Vagina (tissue), 2 donors: ENCODE measurements at regions not wholly inside any gene's neighbourhood (a gene's known extent, or its start where the extent isn't known, plus 50 kb on each side); places are given as distances from the start of the nearest gene placed in this dataset.

Source experiments
- POLR2A ChIP-seq, 2 donors: fragments of 450-650 bp; IDR thresholded peaks; one replicate each; pipeline ENCODE4 v1.6.1; 2017; ENCODE audit warnings: antibody characterized with exemption in 2 of 2, mild to moderate bottlenecking in 2 of 2, moderate library complexity in 2 of 2
- POLR2AphosphoS5 ChIP-seq, 2 donors: sonication (generic); formaldehyde crosslinking; IDR thresholded peaks; one replicate each; pipeline ENCODE4 v1.9.0; 2017; ENCODE audit warnings: antibody characterized with exemption in 2 of 2, mild to moderate bottlenecking in 2 of 2, low read depth in 1 of 2; ENCODE audit not compliant: insufficient read depth in 1 of 2
- TF ChIP-seq, protein P1 (sequence below), 3 experiments: fragments of 450-650 bp in 2 of 3; fragments of 200-600 bp in 1 of 3; sonication (generic) in 1 of 3; IDR thresholded peaks; one replicate each; pipeline ENCODE4 v1.5.1; 2017 to 2019; ENCODE audit warnings: antibody characterized with exemption in 3 of 3, mild to moderate bottlenecking in 2 of 3, moderate library complexity in 2 of 3

DNA sequence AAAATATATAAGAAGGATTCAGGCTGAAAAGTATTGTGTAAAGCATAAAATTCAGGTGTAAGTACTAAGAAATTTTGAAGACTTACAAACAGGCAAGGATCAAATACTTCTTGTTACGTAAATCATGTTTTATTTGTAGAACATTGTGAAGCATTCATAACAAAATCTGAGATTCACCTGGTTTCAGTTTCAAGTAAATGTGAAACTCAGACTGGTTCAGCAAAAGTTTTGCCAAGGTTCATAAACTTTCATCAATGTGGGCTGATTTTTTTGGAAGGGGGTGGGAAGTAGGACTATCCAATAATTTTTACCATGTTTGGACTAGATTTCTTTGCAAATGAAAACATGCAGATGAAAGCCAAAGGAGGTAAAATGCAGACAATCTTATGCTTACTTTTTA is 527.7 kb downstream of the ANKRD50 start:
- TF ChIP-seq, protein P1, sequence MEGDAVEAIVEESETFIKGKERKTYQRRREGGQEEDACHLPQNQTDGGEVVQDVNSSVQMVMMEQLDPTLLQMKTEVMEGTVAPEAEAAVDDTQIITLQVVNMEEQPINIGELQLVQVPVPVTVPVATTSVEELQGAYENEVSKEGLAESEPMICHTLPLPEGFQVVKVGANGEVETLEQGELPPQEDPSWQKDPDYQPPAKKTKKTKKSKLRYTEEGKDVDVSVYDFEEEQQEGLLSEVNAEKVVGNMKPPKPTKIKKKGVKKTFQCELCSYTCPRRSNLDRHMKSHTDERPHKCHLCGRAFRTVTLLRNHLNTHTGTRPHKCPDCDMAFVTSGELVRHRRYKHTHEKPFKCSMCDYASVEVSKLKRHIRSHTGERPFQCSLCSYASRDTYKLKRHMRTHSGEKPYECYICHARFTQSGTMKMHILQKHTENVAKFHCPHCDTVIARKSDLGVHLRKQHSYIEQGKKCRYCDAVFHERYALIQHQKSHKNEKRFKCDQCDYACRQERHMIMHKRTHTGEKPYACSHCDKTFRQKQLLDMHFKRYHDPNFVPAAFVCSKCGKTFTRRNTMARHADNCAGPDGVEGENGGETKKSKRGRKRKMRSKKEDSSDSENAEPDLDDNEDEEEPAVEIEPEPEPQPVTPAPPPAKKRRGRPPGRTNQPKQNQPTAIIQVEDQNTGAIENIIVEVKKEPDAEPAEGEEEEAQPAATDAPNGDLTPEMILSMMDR (IDR thresholded peaks at IDR 0.05), result no peak
- TF ChIP-seq POLR2AphosphoS5 (IDR thresholded peaks at IDR 0.05; ENCODE audit: insufficient read depth in 1 of 2, low read depth in 1 of 2) (no peak), POLR2A (IDR thresholded peaks at IDR 0.05) (no peak)
